IMR-90 (cell line): ENCODE measurements at regions not wholly inside any gene's neighbourhood (a gene's known extent, or its start where the extent isn't known, plus 50 kb on each side); places are given as distances from the start of the nearest gene placed in this dataset.

Experiments
- ATAC-seq: fragments of 200-7000 bp; cut with Tn5 transposase; 2 replicates; pipeline ENCODE4 v1.9.1; 2020; ENCODE audit warnings: low read depth, mild to moderate bottlenecking, moderate library complexity
- BruUV-seq: library from RNA; stranded (reverse); fragments of 400-500 nt; replicated peaks from 2 replicates; lab custom pipeline; 2021; lab: Mats Ljungman, UMichigan
- CTCF ChIA-PET: fragments of 300-600 bp; formaldehyde crosslinking; extraction: SDS; loops from one replicate; lab custom pipeline; 2021; ENCODE audit warnings: antibody characterized with exemption; lab: Yijun Ruan, JAX
- POLR2A ChIA-PET: fragments of 300-600 bp; sonication (Branson Sonifier 250); formaldehyde crosslinking; loops from one replicate; lab custom pipeline; 2022; ENCODE audit warnings: antibody characterized with exemption; ENCODE audit not compliant: unreplicated experiment; lab: Charles Lee
- DNase-seq: peaks from one replicate; pipeline ENCODE4 v3.0.0; 2013
- H2AFZ ChIP-seq: replicated peaks from 2 replicates; pipeline ENCODE3; 2013; ENCODE audit warnings: low read length, mild to moderate bottlenecking; ENCODE audit not compliant: poor library complexity
- H2AK5ac ChIP-seq: 2 replicates; pipeline ENCODE4 v1.6.1; 2013; ENCODE audit warnings: low read depth, low read length, inconsistent platforms
- H2AK9ac ChIP-seq: replicated peaks from 2 replicates; pipeline ENCODE3; 2013; ENCODE audit warnings: mild to moderate bottlenecking, low read depth, low read length, moderate library complexity; ENCODE audit not compliant: poor library complexity
- H2BK120ac ChIP-seq: 2 replicates; pipeline ENCODE4 v1.6.1; 2013; ENCODE audit warnings: low read depth, low read length, inconsistent platforms
- H2BK15ac ChIP-seq: 3 replicates; pipeline ENCODE4 v1.6.1; 2013; ENCODE audit warnings: low read depth, low read length, inconsistent platforms
- H2BK20ac ChIP-seq: 2 replicates; pipeline ENCODE4 v1.6.1; 2013; ENCODE audit warnings: low read depth, mild to moderate bottlenecking, inconsistent platforms, low read length, moderate library complexity
- H2BK5ac ChIP-seq: 2 replicates; pipeline ENCODE4 v1.6.1; 2013; ENCODE audit warnings: mild to moderate bottlenecking, low read depth, low read length, inconsistent platforms; ENCODE audit not compliant: poor library complexity, severe bottlenecking
- H3K14ac ChIP-seq: replicated peaks from 2 replicates; pipeline ENCODE4 v1.6.1; 2013; ENCODE audit warnings: low read depth, low read length, inconsistent platforms
- H3K18ac ChIP-seq: 2 replicates; pipeline ENCODE4 v1.6.1; 2013; ENCODE audit warnings: low read depth, low read length, control low read depth
- H3K23ac ChIP-seq: 2 replicates; pipeline ENCODE4 v1.6.1; 2013; ENCODE audit warnings: low read depth, low read length, inconsistent platforms
- H3K27ac ChIP-seq: 2 replicates; pipeline ENCODE4 v1.5.1; 2013; ENCODE audit warnings: mild to moderate bottlenecking, control low read depth, low read length; ENCODE audit not compliant: insufficient read depth
- H3K27me3 ChIP-seq: 2 replicates; pipeline ENCODE4 v1.6.1; 2013; ENCODE audit warnings: low read length; ENCODE audit not compliant: control insufficient read depth, insufficient read depth
- H3K36me3 ChIP-seq: 2 replicates; pipeline ENCODE4 v1.6.1; 2013; ENCODE audit warnings: low read length, mixed read lengths; ENCODE audit not compliant: control insufficient read depth, insufficient read depth
- H3K4ac ChIP-seq: 2 replicates; pipeline ENCODE4 v1.6.1; 2013; ENCODE audit warnings: low read depth, low read length, inconsistent platforms
- H3K4me1 ChIP-seq: 2 replicates; pipeline ENCODE4 v1.6.1; 2013; ENCODE audit warnings: low read length, mixed read lengths; ENCODE audit not compliant: control insufficient read depth, insufficient read depth
- H3K4me2 ChIP-seq: 2 replicates; pipeline ENCODE4 v1.6.1; 2013; ENCODE audit warnings: low read depth, mild to moderate bottlenecking, control low read depth, low read length, moderate library complexity
- H3K4me3 ChIP-seq: 2 replicates; pipeline ENCODE4 v1.5.1; 2013; ENCODE audit warnings: low read depth, mild to moderate bottlenecking, control low read depth, low read length, moderate library complexity; ENCODE audit not compliant: insufficient read depth
- H3K56ac ChIP-seq: 2 replicates; pipeline ENCODE4 v1.6.1; 2013; ENCODE audit warnings: low read length, inconsistent platforms; ENCODE audit not compliant: insufficient read depth; ENCODE audit errors: extremely low read depth
- H3K79me1 ChIP-seq, 2 experiments: 2 replicates each; pipeline ENCODE4 v1.6.1; 2013; ENCODE audit warnings: low read length in 2 of 2, inconsistent platforms in 1 of 2, low read depth in 1 of 2
- H3K9ac ChIP-seq: 2 replicates; pipeline ENCODE4 v1.6.1; 2013; ENCODE audit warnings: low read depth, low read length, control low read depth
- H3K9me1 ChIP-seq: 2 replicates; pipeline ENCODE4 v1.6.1; 2013; ENCODE audit warnings: low read length, inconsistent platforms; ENCODE audit not compliant: insufficient read depth
- H3K9me3 ChIP-seq: 2 replicates; pipeline ENCODE4 v1.6.1; 2013; ENCODE audit warnings: low read length; ENCODE audit not compliant: control insufficient read depth, insufficient read depth
- H4K20me1 ChIP-seq: 2 replicates; pipeline ENCODE4 v1.6.1; 2013; ENCODE audit warnings: low read length, inconsistent platforms; ENCODE audit not compliant: insufficient read depth
- H4K5ac ChIP-seq: 2 replicates; pipeline ENCODE4 v1.6.1; 2013; ENCODE audit warnings: mild to moderate bottlenecking, low read depth, low read length, control low read depth
- H4K8ac ChIP-seq, 2 experiments: 2 replicates each; pipeline ENCODE4 v1.6.1; 2013; ENCODE audit warnings: low read depth in 2 of 2, low read length in 2 of 2, control low read depth in 1 of 2, inconsistent platforms in 1 of 2
- H4K91ac ChIP-seq: 2 replicates; pipeline ENCODE4 v1.6.1; 2013; ENCODE audit warnings: low read depth, low read length, inconsistent platforms; ENCODE audit not compliant: insufficient read depth
- BHLHE40 ChIP-seq: fragments of 150-350 bp; IDR thresholded peaks from 2 replicates; pipeline ENCODE4 v1.6.1; 2016; ENCODE audit warnings: mild to moderate bottlenecking, low read depth, low read length
- CEBPB ChIP-seq: IDR thresholded peaks from 2 replicates; pipeline ENCODE4 v1.6.1; 2012; ENCODE audit warnings: low read depth, low read length, improper control_type of control experiment
- CHD1 ChIP-seq: IDR thresholded peaks from 2 replicates; pipeline ENCODE4 v1.6.1; 2012; ENCODE audit warnings: low read depth, low read length, improper control_type of control experiment
- CTCF ChIP-seq: conservative IDR thresholded peaks from 2 replicates; pipeline ENCODE4 v1.5.1; 2012; ENCODE audit warnings: mild to moderate bottlenecking, low read depth, low read length, improper control_type of control experiment
- ELK1 ChIP-seq: fragments of 150-350 bp; IDR thresholded peaks from 2 replicates; pipeline ENCODE4 v1.6.1; 2016; ENCODE audit warnings: low read depth, mild to moderate bottlenecking, low read length, moderate library complexity, borderline replicate concordance
- FOS ChIP-seq: fragments of 150-350 bp; IDR thresholded peaks from 2 replicates; pipeline ENCODE4 v1.6.1; 2016; ENCODE audit warnings: low read depth, low read length
- MAFK ChIP-seq: IDR thresholded peaks from 2 replicates; pipeline ENCODE4 v1.6.1; 2012; ENCODE audit warnings: low read depth, low read length, improper control_type of control experiment
- MAZ ChIP-seq: IDR thresholded peaks from 2 replicates; pipeline ENCODE4 v1.6.1; 2012; ENCODE audit warnings: low read depth, mild to moderate bottlenecking, low read length, improper control_type of control experiment, moderate library complexity, borderline replicate concordance
- MXI1 ChIP-seq: IDR thresholded peaks from 2 replicates; pipeline ENCODE4 v1.6.1; 2012; ENCODE audit warnings: low read depth, mild to moderate bottlenecking, low read length, moderate library complexity, borderline replicate concordance
- NFE2L2 ChIP-seq: fragments of 150-350 bp; IDR thresholded peaks from 2 replicates; pipeline ENCODE4 v1.6.1; 2016; ENCODE audit warnings: low read depth, mild to moderate bottlenecking, low read length
- POLR2A ChIP-seq: IDR thresholded peaks from 2 replicates; pipeline ENCODE4 v1.6.1; 2012; ENCODE audit warnings: mild to moderate bottlenecking, low read depth, low read length
- RAD21 ChIP-seq: IDR thresholded peaks from 2 replicates; pipeline ENCODE4 v1.6.1; 2012; ENCODE audit warnings: low read length, improper control_type of control experiment
- RCOR1 ChIP-seq: IDR thresholded peaks from 2 replicates; pipeline ENCODE4 v1.6.1; 2012; ENCODE audit warnings: mild to moderate bottlenecking, low read length, improper control_type of control experiment; ENCODE audit not compliant: insufficient replicate concordance
- RFX5 ChIP-seq: IDR thresholded peaks from 2 replicates; pipeline ENCODE4 v1.8.0; 2012; ENCODE audit warnings: low read depth, mild to moderate bottlenecking, low read length, moderate library complexity
- SMC3 ChIP-seq: fragments of 150-350 bp; IDR thresholded peaks from 2 replicates; pipeline ENCODE4 v1.6.1; 2016; ENCODE audit warnings: low read depth, mild to moderate bottlenecking, antibody characterized with exemption, low read length, moderate library complexity
- WGBS, 2 experiments: methylation state at CpG; one replicate each; pipeline versions ENCODE4 v1.1.5 to v1.1.7; 2013; ENCODE audit warnings: missing lambda C conversion rate in 2 of 2; ENCODE audit not compliant: insufficient read length in 1 of 2; ENCODE audit errors: extremely low coverage in 2 of 2; 5-methylcytosine and 5-hydroxymethylcytosine counted together
- dilution Hi-C: fragments of 300-500 bp; cut with HindIII; formaldehyde crosslinking; loops from one replicate; pipeline ENCODE4 v1.14.3; 2018; ENCODE audit warnings: low sequenced_read_pairs; ENCODE audit not compliant: unreplicated experiment
- in situ Hi-C: fragments of 300-500 bp; cut with MboI; formaldehyde crosslinking; loops from 3 replicates; pipeline ENCODE4 v1.14.3; 2019; ENCODE audit warnings: low sequenced_read_pairs, inconsistent platforms, mixed read lengths
- intact Hi-C: fragments of 100-400 bp; cut with micrococcal nuclease; formaldehyde crosslinking; loops from 2 replicates; pipeline ENCODE4 v1.10.0; 2022

- TF ChIP-seq MAZ = no peak
Observed at GRCh38 chr4:132344924-132345828, 803.9 kb upstream of the PCDH10 start (continued).

GRCh38 chr4:132346016-132346415 is 803.1 kb upstream of the PCDH10 start:
- H3K9me3 ChIP-seq = peaks cover 5% of the 10 kb centered on the region; the same call in 1 of the 2 replicates
- H3K27ac ChIP-seq = no peak overlapping the region
- no peak overlapping the region for H2AFZ ChIP-seq
- no TSS peak for BruUV-seq
- H3K14ac ChIP-seq = no peak overlapping the region
- H2BK15ac ChIP-seq = no peak overlapping the region
- H3K4me2 ChIP-seq = no peak overlapping the region
- H4K91ac ChIP-seq = no peak overlapping the region
- H3K9ac ChIP-seq = no peak overlapping the region
- DNase-seq (no peak), ATAC-seq (no peak)
- H2BK20ac ChIP-seq = no peak overlapping the region
- no peak overlapping the region for H4K5ac ChIP-seq
- H2BK5ac ChIP-seq = no peak overlapping the region
- in situ Hi-C loops = no loop called here
- H3K18ac ChIP-seq = no peak overlapping the region
- intact Hi-C loops = no loop called here
- ChIA-PET POLR2A (no interaction called here), CTCF (no interaction called here)
- H4K20me1 ChIP-seq = no peaks in the 10 kb centered on the region
- H3K23ac ChIP-seq = no peak overlapping the region
- no peak overlapping the region for H3K4me3 ChIP-seq
- H2AK5ac ChIP-seq = no peak overlapping the region
- no peak overlapping the region for H2BK120ac ChIP-seq
- no peaks in the 10 kb centered on the region for H3K79me1 ChIP-seq
- H3K27me3 ChIP-seq = no peaks in the 10 kb centered on the region
- H3K4me1 ChIP-seq = no peaks in the 10 kb centered on the region
- no peak overlapping the region for H3K56ac ChIP-seq
- no peaks in the 10 kb centered on the region for H3K36me3 ChIP-seq
- H3K9me1 ChIP-seq = no peaks in the 10 kb centered on the region
- dilution Hi-C loops = no loop called here
- H2AK9ac ChIP-seq = no peak overlapping the region
- no peak overlapping the region for H4K8ac ChIP-seq
- H3K4ac ChIP-seq = no peak overlapping the region
- no CpG with 5 or more reads among the region's 1 CpG for WGBS, 2 experiments
- TF ChIP-seq SMC3 (no peak), BHLHE40 (no peak), CEBPB (no peak), ELK1 (no peak), CHD1 (no peak), MXI1 (no peak), RCOR1 (no peak), MAFK (no peak), FOS (no peak), RAD21 (no peak), RFX5 (no peak), CTCF (no peak), POLR2A (no peak), NFE2L2 (no peak), MAZ (no peak)
